ENCODE measurements at regions not wholly inside any gene's neighbourhood (a gene's known extent, or its start where the extent isn't known, plus 50 kb on each side); places are given as distances from the start of the nearest gene placed in this dataset.
"Not testable (repeated sequence)": the region's sequence is repeated elsewhere in the genome, so short reads cannot be mapped to it uniquely, and the experiment has no call there.

DNA sequence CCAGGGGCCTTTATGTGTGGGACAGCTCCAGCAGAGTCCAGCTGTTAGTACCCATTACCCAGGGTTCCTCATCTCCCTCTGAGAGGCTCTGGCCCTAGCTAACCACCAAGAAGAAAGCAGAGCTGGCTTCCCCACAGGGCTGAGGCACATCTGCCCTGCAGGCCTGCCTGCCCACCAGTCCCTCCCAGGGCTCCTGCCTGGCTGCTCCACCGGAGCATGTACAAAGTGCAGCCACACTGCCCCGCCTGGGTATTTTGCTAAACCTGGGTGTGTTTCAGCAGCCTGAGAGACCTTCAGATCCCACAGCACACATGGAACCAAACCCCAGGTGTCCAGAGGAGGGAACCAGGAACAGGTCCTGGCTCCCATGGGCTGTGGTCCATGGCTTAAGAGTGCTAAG is 500.4 kb upstream of the KLHL4 start:
- Histone ChIP-seq H2AFZ (ENCODE audit: insufficient read depth, low read depth, low read length, poor library complexity, severe bottlenecking) (no peak overlapping the region), H3K4me3 (ENCODE audit: control extremely low read depth in 1 of 5, extremely low read depth in 1 of 5, insufficient read depth in 1 of 5, low read depth in 2 of 5, low read length in 4 of 5) (no peak overlapping the region), H3K4me1 (ENCODE audit: control insufficient read depth in 2 of 2, insufficient read depth in 2 of 2, low read length in 2 of 2) (no peaks in the 10 kb centered on the region), H4K20me1 (ENCODE audit: control insufficient read depth, insufficient read depth, low read length, poor library complexity, severe bottlenecking) (no peaks in the 10 kb centered on the region), H3K79me2 (ENCODE audit: control insufficient read depth, insufficient read depth, low read length) (no peaks in the 10 kb centered on the region), H3K9me3 (ENCODE audit: control extremely low read depth in 1 of 3, control insufficient read depth in 2 of 3, insufficient read depth in 1 of 3, low read length in 2 of 3) (peaks cover 0 to 4% (median 0%) of the 10 kb centered on the region in 3 donors), H3K27me3 (replicated peaks in 1 of 4; ENCODE audit: control extremely low read depth in 1 of 4, control insufficient read depth in 3 of 4, insufficient read depth in 4 of 4, low read length in 3 of 4) (no peaks in the 10 kb centered on the region), H3K4me2 (replicated peaks; ENCODE audit: low read depth, low read length, poor library complexity, severe bottlenecking) (no peak overlapping the region), H3K9ac (ENCODE audit: low read length) (no peak overlapping the region), H3K36me3 (replicated peaks in 1 of 2; ENCODE audit: control extremely low read depth in 1 of 2, control insufficient read depth in 1 of 2, extremely low read depth in 1 of 2, insufficient read depth in 2 of 2, low read length in 1 of 2) (no peaks in the 10 kb centered on the region), H3K27ac (ENCODE audit: low read length in 2 of 2) (no peak overlapping the region)
- 86% methylated on average over 1 of the region's 2 CpGs for WGBS (ENCODE audit: insufficient coverage)
- ATAC-seq (ENCODE audit: low read depth) (no peak), DNase-seq (no peak)
- Mint-ChIP-seq H3K4me3 (no peak overlapping the region), H3K27me3 (no peaks in the 10 kb centered on the region), H3K9me3 (ENCODE audit: insufficient read depth) (no peaks in the 10 kb centered on the region), H3K4me1 (no peaks in the 10 kb centered on the region), H3K27ac (no peak overlapping the region)
- intact Hi-C loops (cut with micrococcal nuclease), result no loop called here
- POLR2A ChIA-PET, result no interaction called here
- CTCF ChIA-PET, result no interaction called here
- TF ChIP-seq, protein P1, sequence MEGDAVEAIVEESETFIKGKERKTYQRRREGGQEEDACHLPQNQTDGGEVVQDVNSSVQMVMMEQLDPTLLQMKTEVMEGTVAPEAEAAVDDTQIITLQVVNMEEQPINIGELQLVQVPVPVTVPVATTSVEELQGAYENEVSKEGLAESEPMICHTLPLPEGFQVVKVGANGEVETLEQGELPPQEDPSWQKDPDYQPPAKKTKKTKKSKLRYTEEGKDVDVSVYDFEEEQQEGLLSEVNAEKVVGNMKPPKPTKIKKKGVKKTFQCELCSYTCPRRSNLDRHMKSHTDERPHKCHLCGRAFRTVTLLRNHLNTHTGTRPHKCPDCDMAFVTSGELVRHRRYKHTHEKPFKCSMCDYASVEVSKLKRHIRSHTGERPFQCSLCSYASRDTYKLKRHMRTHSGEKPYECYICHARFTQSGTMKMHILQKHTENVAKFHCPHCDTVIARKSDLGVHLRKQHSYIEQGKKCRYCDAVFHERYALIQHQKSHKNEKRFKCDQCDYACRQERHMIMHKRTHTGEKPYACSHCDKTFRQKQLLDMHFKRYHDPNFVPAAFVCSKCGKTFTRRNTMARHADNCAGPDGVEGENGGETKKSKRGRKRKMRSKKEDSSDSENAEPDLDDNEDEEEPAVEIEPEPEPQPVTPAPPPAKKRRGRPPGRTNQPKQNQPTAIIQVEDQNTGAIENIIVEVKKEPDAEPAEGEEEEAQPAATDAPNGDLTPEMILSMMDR (IDR thresholded peaks at IDR 0.05), result no peak
- TF ChIP-seq EZH2 (IDR thresholded peaks at IDR 0.05; ENCODE audit: borderline replicate concordance, insufficient read depth, low read depth, low read length, poor library complexity, severe bottlenecking), result no peak

DNA sequence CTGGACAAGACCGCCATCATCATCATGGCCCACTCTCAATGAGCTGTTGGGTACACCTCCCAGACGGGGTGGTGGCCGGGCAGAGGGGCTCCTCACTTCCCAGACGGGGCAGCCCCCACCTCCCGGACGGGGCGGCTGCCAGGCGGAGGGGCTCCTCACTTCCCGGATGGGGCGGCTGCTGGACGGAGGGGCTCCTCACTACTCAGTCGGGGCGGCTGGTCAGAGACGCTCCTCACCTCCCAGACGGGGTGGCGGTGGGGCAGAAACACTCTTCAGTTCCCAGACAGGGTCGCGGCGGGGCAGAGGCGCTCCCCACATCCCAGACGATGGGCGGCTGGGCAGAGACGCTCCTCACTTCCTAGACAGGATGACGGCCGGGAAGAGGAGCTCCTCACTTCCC is 484.5 kb upstream of the KLHL4 start:
- H4K20me1 ChIP-seq (ENCODE audit: control insufficient read depth, insufficient read depth, low read length, poor library complexity, severe bottlenecking); DNase-seq; H3K4me3 Mint-ChIP-seq; H3K27me3 Mint-ChIP-seq; H3K4me2 ChIP-seq (replicated peaks; ENCODE audit: low read depth, low read length, poor library complexity, severe bottlenecking); POLR2A ChIA-PET; H2AFZ ChIP-seq (ENCODE audit: insufficient read depth, low read depth, low read length, poor library complexity, severe bottlenecking); H3K9me3 ChIP-seq (ENCODE audit: control extremely low read depth in 1 of 3, control insufficient read depth in 2 of 3, insufficient read depth in 1 of 3, low read length in 2 of 3); H3K36me3 ChIP-seq (replicated peaks in 1 of 2; ENCODE audit: control extremely low read depth in 1 of 2, control insufficient read depth in 1 of 2, extremely low read depth in 1 of 2, insufficient read depth in 2 of 2, low read length in 1 of 2); ATAC-seq (ENCODE audit: low read depth); H3K9me3 Mint-ChIP-seq (ENCODE audit: insufficient read depth); intact Hi-C loops (cut with micrococcal nuclease); H3K9ac ChIP-seq (ENCODE audit: low read length); H3K4me3 ChIP-seq (ENCODE audit: control extremely low read depth in 1 of 5, extremely low read depth in 1 of 5, insufficient read depth in 1 of 5, low read depth in 2 of 5, low read length in 4 of 5); H3K4me1 Mint-ChIP-seq; H3K4me1 ChIP-seq (ENCODE audit: control insufficient read depth in 2 of 2, insufficient read depth in 2 of 2, low read length in 2 of 2); CTCF ChIA-PET; H3K27ac Mint-ChIP-seq; H3K79me2 ChIP-seq (ENCODE audit: control insufficient read depth, insufficient read depth, low read length); H3K27me3 ChIP-seq (replicated peaks in 1 of 4; ENCODE audit: control extremely low read depth in 1 of 4, control insufficient read depth in 3 of 4, insufficient read depth in 4 of 4, low read length in 3 of 4); H3K27ac ChIP-seq (ENCODE audit: low read length in 2 of 2): not testable (repeated sequence)
- no CpG with 5 or more reads among the region's 25 CpGs for WGBS (ENCODE audit: insufficient coverage)

All from B cell (primary cell).